IMR-90 (cell line): ENCODE measurements at regions not wholly inside any gene's neighbourhood (a gene's known extent, or its start where the extent isn't known, plus 50 kb on each side); places are given as distances from the start of the nearest gene placed in this dataset.

ENCODE experiments used
- ATAC-seq: fragments of 200-7000 bp; cut with Tn5 transposase; 2 replicates; pipeline ENCODE4 v1.9.1; 2020; ENCODE audit warnings: low read depth, mild to moderate bottlenecking, moderate library complexity
- BruUV-seq: library from RNA; stranded (reverse); fragments of 400-500 nt; replicated peaks from 2 replicates; lab custom pipeline; 2021; lab: Mats Ljungman, UMichigan
- CTCF ChIA-PET: fragments of 300-600 bp; formaldehyde crosslinking; extraction: SDS; loops from one replicate; lab custom pipeline; 2021; ENCODE audit warnings: antibody characterized with exemption; lab: Yijun Ruan, JAX
- POLR2A ChIA-PET: fragments of 300-600 bp; sonication (Branson Sonifier 250); formaldehyde crosslinking; loops from one replicate; lab custom pipeline; 2022; ENCODE audit warnings: antibody characterized with exemption; ENCODE audit not compliant: unreplicated experiment; lab: Charles Lee
- DNase-seq: peaks from one replicate; pipeline ENCODE4 v3.0.0; 2013
- H2AFZ ChIP-seq: replicated peaks from 2 replicates; pipeline ENCODE3; 2013; ENCODE audit warnings: low read length, mild to moderate bottlenecking; ENCODE audit not compliant: poor library complexity
- H2AK5ac ChIP-seq: 2 replicates; pipeline ENCODE4 v1.6.1; 2013; ENCODE audit warnings: low read depth, low read length, inconsistent platforms
- H2AK9ac ChIP-seq: replicated peaks from 2 replicates; pipeline ENCODE3; 2013; ENCODE audit warnings: mild to moderate bottlenecking, low read depth, low read length, moderate library complexity; ENCODE audit not compliant: poor library complexity
- H2BK120ac ChIP-seq: 2 replicates; pipeline ENCODE4 v1.6.1; 2013; ENCODE audit warnings: low read depth, low read length, inconsistent platforms
- H2BK15ac ChIP-seq: 3 replicates; pipeline ENCODE4 v1.6.1; 2013; ENCODE audit warnings: low read depth, low read length, inconsistent platforms
- H2BK20ac ChIP-seq: 2 replicates; pipeline ENCODE4 v1.6.1; 2013; ENCODE audit warnings: low read depth, mild to moderate bottlenecking, inconsistent platforms, low read length, moderate library complexity
- H2BK5ac ChIP-seq: 2 replicates; pipeline ENCODE4 v1.6.1; 2013; ENCODE audit warnings: mild to moderate bottlenecking, low read depth, low read length, inconsistent platforms; ENCODE audit not compliant: poor library complexity, severe bottlenecking
- H3K14ac ChIP-seq: replicated peaks from 2 replicates; pipeline ENCODE4 v1.6.1; 2013; ENCODE audit warnings: low read depth, low read length, inconsistent platforms
- H3K18ac ChIP-seq: 2 replicates; pipeline ENCODE4 v1.6.1; 2013; ENCODE audit warnings: low read depth, low read length, control low read depth
- H3K23ac ChIP-seq: 2 replicates; pipeline ENCODE4 v1.6.1; 2013; ENCODE audit warnings: low read depth, low read length, inconsistent platforms
- H3K27ac ChIP-seq: 2 replicates; pipeline ENCODE4 v1.5.1; 2013; ENCODE audit warnings: mild to moderate bottlenecking, control low read depth, low read length; ENCODE audit not compliant: insufficient read depth
- H3K27me3 ChIP-seq: 2 replicates; pipeline ENCODE4 v1.6.1; 2013; ENCODE audit warnings: low read length; ENCODE audit not compliant: control insufficient read depth, insufficient read depth
- H3K36me3 ChIP-seq: 2 replicates; pipeline ENCODE4 v1.6.1; 2013; ENCODE audit warnings: low read length, mixed read lengths; ENCODE audit not compliant: control insufficient read depth, insufficient read depth
- H3K4ac ChIP-seq: 2 replicates; pipeline ENCODE4 v1.6.1; 2013; ENCODE audit warnings: low read depth, low read length, inconsistent platforms
- H3K4me1 ChIP-seq: 2 replicates; pipeline ENCODE4 v1.6.1; 2013; ENCODE audit warnings: low read length, mixed read lengths; ENCODE audit not compliant: control insufficient read depth, insufficient read depth
- H3K4me2 ChIP-seq: 2 replicates; pipeline ENCODE4 v1.6.1; 2013; ENCODE audit warnings: low read depth, mild to moderate bottlenecking, control low read depth, low read length, moderate library complexity
- H3K4me3 ChIP-seq: 2 replicates; pipeline ENCODE4 v1.5.1; 2013; ENCODE audit warnings: low read depth, mild to moderate bottlenecking, control low read depth, low read length, moderate library complexity; ENCODE audit not compliant: insufficient read depth
- H3K56ac ChIP-seq: 2 replicates; pipeline ENCODE4 v1.6.1; 2013; ENCODE audit warnings: low read length, inconsistent platforms; ENCODE audit not compliant: insufficient read depth; ENCODE audit errors: extremely low read depth
- H3K79me1 ChIP-seq, 2 experiments: 2 replicates each; pipeline ENCODE4 v1.6.1; 2013; ENCODE audit warnings: low read length in 2 of 2, inconsistent platforms in 1 of 2, low read depth in 1 of 2
- H3K9ac ChIP-seq: 2 replicates; pipeline ENCODE4 v1.6.1; 2013; ENCODE audit warnings: low read depth, low read length, control low read depth
- H3K9me1 ChIP-seq: 2 replicates; pipeline ENCODE4 v1.6.1; 2013; ENCODE audit warnings: low read length, inconsistent platforms; ENCODE audit not compliant: insufficient read depth
- H3K9me3 ChIP-seq: 2 replicates; pipeline ENCODE4 v1.6.1; 2013; ENCODE audit warnings: low read length; ENCODE audit not compliant: control insufficient read depth, insufficient read depth
- H4K20me1 ChIP-seq: 2 replicates; pipeline ENCODE4 v1.6.1; 2013; ENCODE audit warnings: low read length, inconsistent platforms; ENCODE audit not compliant: insufficient read depth
- H4K5ac ChIP-seq: 2 replicates; pipeline ENCODE4 v1.6.1; 2013; ENCODE audit warnings: mild to moderate bottlenecking, low read depth, low read length, control low read depth
- H4K8ac ChIP-seq, 2 experiments: 2 replicates each; pipeline ENCODE4 v1.6.1; 2013; ENCODE audit warnings: low read depth in 2 of 2, low read length in 2 of 2, control low read depth in 1 of 2, inconsistent platforms in 1 of 2
- H4K91ac ChIP-seq: 2 replicates; pipeline ENCODE4 v1.6.1; 2013; ENCODE audit warnings: low read depth, low read length, inconsistent platforms; ENCODE audit not compliant: insufficient read depth
- BHLHE40 ChIP-seq: fragments of 150-350 bp; IDR thresholded peaks from 2 replicates; pipeline ENCODE4 v1.6.1; 2016; ENCODE audit warnings: mild to moderate bottlenecking, low read depth, low read length
- CEBPB ChIP-seq: IDR thresholded peaks from 2 replicates; pipeline ENCODE4 v1.6.1; 2012; ENCODE audit warnings: low read depth, low read length, improper control_type of control experiment
- CHD1 ChIP-seq: IDR thresholded peaks from 2 replicates; pipeline ENCODE4 v1.6.1; 2012; ENCODE audit warnings: low read depth, low read length, improper control_type of control experiment
- FOS ChIP-seq: fragments of 150-350 bp; IDR thresholded peaks from 2 replicates; pipeline ENCODE4 v1.6.1; 2016; ENCODE audit warnings: low read depth, low read length
- MAFK ChIP-seq: IDR thresholded peaks from 2 replicates; pipeline ENCODE4 v1.6.1; 2012; ENCODE audit warnings: low read depth, low read length, improper control_type of control experiment
- MAZ ChIP-seq: IDR thresholded peaks from 2 replicates; pipeline ENCODE4 v1.6.1; 2012; ENCODE audit warnings: low read depth, mild to moderate bottlenecking, low read length, improper control_type of control experiment, moderate library complexity, borderline replicate concordance
- MXI1 ChIP-seq: IDR thresholded peaks from 2 replicates; pipeline ENCODE4 v1.6.1; 2012; ENCODE audit warnings: low read depth, mild to moderate bottlenecking, low read length, moderate library complexity, borderline replicate concordance
- NFE2L2 ChIP-seq: fragments of 150-350 bp; IDR thresholded peaks from 2 replicates; pipeline ENCODE4 v1.6.1; 2016; ENCODE audit warnings: low read depth, mild to moderate bottlenecking, low read length
- POLR2A ChIP-seq: IDR thresholded peaks from 2 replicates; pipeline ENCODE4 v1.6.1; 2012; ENCODE audit warnings: mild to moderate bottlenecking, low read depth, low read length
- RAD21 ChIP-seq: IDR thresholded peaks from 2 replicates; pipeline ENCODE4 v1.6.1; 2012; ENCODE audit warnings: low read length, improper control_type of control experiment
- RCOR1 ChIP-seq: IDR thresholded peaks from 2 replicates; pipeline ENCODE4 v1.6.1; 2012; ENCODE audit warnings: mild to moderate bottlenecking, low read length, improper control_type of control experiment; ENCODE audit not compliant: insufficient replicate concordance
- RFX5 ChIP-seq: IDR thresholded peaks from 2 replicates; pipeline ENCODE4 v1.8.0; 2012; ENCODE audit warnings: low read depth, mild to moderate bottlenecking, low read length, moderate library complexity
- SMC3 ChIP-seq: fragments of 150-350 bp; IDR thresholded peaks from 2 replicates; pipeline ENCODE4 v1.6.1; 2016; ENCODE audit warnings: low read depth, mild to moderate bottlenecking, antibody characterized with exemption, low read length, moderate library complexity
- dilution Hi-C: fragments of 300-500 bp; cut with HindIII; formaldehyde crosslinking; loops from one replicate; pipeline ENCODE4 v1.14.3; 2018; ENCODE audit warnings: low sequenced_read_pairs; ENCODE audit not compliant: unreplicated experiment
- in situ Hi-C: fragments of 300-500 bp; cut with MboI; formaldehyde crosslinking; loops from 3 replicates; pipeline ENCODE4 v1.14.3; 2019; ENCODE audit warnings: low sequenced_read_pairs, inconsistent platforms, mixed read lengths
- intact Hi-C: fragments of 100-400 bp; cut with micrococcal nuclease; formaldehyde crosslinking; loops from 2 replicates; pipeline ENCODE4 v1.10.0; 2022
- TF ChIP-seq, protein P1 (sequence below): fragments of 150-350 bp; IDR thresholded peaks from 2 replicates; pipeline ENCODE4 v1.6.1; 2016; ENCODE audit warnings: low read depth, mild to moderate bottlenecking, low read length, moderate library complexity, borderline replicate concordance
- TF ChIP-seq, protein P2 (sequence below): fragments of 150-350 bp; IDR thresholded peaks from 2 replicates; pipeline ENCODE4 v1.6.1; 2017; ENCODE audit warnings: mild to moderate bottlenecking, antibody characterized with exemption, low read length, low read depth
- TF ChIP-seq, protein P3 (sequence below): conservative IDR thresholded peaks from 2 replicates; pipeline ENCODE4 v1.5.1; 2012; ENCODE audit warnings: mild to moderate bottlenecking, low read depth, low read length, improper control_type of control experiment

DNA sequence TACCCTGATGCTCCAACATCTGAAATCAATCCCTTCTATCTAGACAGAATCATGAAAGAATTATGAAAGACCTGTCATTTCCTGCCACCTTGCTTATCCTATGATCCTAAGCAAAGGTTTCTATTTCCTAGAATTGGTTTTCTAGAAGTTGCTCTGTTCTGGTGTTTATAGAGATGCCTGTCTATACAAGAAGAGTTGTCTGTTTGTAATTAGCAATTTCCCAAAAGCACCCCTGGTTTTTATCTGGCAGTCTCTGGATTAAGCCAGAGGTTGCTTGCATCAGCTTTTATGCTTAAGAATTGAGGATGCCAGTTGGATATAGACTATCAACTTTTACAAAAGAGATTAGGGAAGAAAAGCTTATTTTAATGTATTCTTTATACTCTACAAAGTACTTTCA is 133.0 kb upstream of the EFNA5 start:
- H4K8ac ChIP-seq, result no peak overlapping the region
- no peak overlapping the region for H4K91ac ChIP-seq
- no peak overlapping the region for H3K27ac ChIP-seq
- no peak overlapping the region for H2BK20ac ChIP-seq
- ATAC-seq, result no peak
- H2BK120ac ChIP-seq, result no peak overlapping the region
- ChIA-PET CTCF (no interaction called here), POLR2A (no interaction called here)
- no peak overlapping the region for H2BK15ac ChIP-seq
- dilution Hi-C loops (no loop called here), in situ Hi-C loops (no loop called here), intact Hi-C loops (no loop called here)
- H3K23ac ChIP-seq, result no peak overlapping the region
- H3K9me3 ChIP-seq, result no peaks in the 10 kb centered on the region
- H3K4me3 ChIP-seq, result no peak overlapping the region
- no peak overlapping the region for H3K9ac ChIP-seq
- H3K36me3 ChIP-seq, result no peaks in the 10 kb centered on the region
- H3K4ac ChIP-seq, result no peak overlapping the region
- no TSS peak for BruUV-seq
- H2BK5ac ChIP-seq, result no peak overlapping the region
- no peaks in the 10 kb centered on the region for H3K9me1 ChIP-seq
- H2AK5ac ChIP-seq, result no peak overlapping the region
- H3K4me1 ChIP-seq, result peaks cover 1% of the 10 kb centered on the region; the same call in 1 of the 2 replicates
- no peak for DNase-seq
- H3K18ac ChIP-seq, result no peak overlapping the region
- H3K27me3 ChIP-seq, result peaks cover 9% of the 10 kb centered on the region
- H3K14ac ChIP-seq, result no peak overlapping the region
- H3K56ac ChIP-seq, result no peak overlapping the region
- no peaks in the 10 kb centered on the region; the same call in 1 of the 2 replicates for H4K20me1 ChIP-seq
- no peaks in the 10 kb centered on the region for H3K79me1 ChIP-seq
- H2AFZ ChIP-seq, result no peak overlapping the region
- TF ChIP-seq, protein P1, sequence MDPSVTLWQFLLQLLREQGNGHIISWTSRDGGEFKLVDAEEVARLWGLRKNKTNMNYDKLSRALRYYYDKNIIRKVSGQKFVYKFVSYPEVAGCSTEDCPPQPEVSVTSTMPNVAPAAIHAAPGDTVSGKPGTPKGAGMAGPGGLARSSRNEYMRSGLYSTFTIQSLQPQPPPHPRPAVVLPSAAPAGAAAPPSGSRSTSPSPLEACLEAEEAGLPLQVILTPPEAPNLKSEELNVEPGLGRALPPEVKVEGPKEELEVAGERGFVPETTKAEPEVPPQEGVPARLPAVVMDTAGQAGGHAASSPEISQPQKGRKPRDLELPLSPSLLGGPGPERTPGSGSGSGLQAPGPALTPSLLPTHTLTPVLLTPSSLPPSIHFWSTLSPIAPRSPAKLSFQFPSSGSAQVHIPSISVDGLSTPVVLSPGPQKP, result no peak
- TF ChIP-seq MAFK (no peak), MXI1 (no peak), RAD21 (no peak), MAZ (no peak), RFX5 (no peak), POLR2A (no peak), SMC3 (no peak), NFE2L2 (no peak), FOS (no peak), CHD1 (no peak), BHLHE40 (no peak), RCOR1 (no peak), CEBPB (no peak)
- TF ChIP-seq, protein P2, sequence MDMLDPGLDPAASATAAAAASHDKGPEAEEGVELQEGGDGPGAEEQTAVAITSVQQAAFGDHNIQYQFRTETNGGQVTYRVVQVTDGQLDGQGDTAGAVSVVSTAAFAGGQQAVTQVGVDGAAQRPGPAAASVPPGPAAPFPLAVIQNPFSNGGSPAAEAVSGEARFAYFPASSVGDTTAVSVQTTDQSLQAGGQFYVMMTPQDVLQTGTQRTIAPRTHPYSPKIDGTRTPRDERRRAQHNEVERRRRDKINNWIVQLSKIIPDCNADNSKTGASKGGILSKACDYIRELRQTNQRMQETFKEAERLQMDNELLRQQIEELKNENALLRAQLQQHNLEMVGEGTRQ, result no peak
- TF ChIP-seq, protein P3, sequence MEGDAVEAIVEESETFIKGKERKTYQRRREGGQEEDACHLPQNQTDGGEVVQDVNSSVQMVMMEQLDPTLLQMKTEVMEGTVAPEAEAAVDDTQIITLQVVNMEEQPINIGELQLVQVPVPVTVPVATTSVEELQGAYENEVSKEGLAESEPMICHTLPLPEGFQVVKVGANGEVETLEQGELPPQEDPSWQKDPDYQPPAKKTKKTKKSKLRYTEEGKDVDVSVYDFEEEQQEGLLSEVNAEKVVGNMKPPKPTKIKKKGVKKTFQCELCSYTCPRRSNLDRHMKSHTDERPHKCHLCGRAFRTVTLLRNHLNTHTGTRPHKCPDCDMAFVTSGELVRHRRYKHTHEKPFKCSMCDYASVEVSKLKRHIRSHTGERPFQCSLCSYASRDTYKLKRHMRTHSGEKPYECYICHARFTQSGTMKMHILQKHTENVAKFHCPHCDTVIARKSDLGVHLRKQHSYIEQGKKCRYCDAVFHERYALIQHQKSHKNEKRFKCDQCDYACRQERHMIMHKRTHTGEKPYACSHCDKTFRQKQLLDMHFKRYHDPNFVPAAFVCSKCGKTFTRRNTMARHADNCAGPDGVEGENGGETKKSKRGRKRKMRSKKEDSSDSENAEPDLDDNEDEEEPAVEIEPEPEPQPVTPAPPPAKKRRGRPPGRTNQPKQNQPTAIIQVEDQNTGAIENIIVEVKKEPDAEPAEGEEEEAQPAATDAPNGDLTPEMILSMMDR, result no peak
- no peak overlapping the region for H3K4me2 ChIP-seq
- H2AK9ac ChIP-seq, result no peak overlapping the region
- H4K5ac ChIP-seq, result no peak overlapping the region
